ENCODE measurements at regions not wholly inside any gene's neighbourhood (a gene's known extent, or its start where the extent isn't known, plus 50 kb on each side); places are given as distances from the start of the nearest gene placed in this dataset.

GRCh38 chr22:26811647-26811992 is 154.2 kb downstream of the MIAT start:
- intact Hi-C loops (cut with DNase I; ENCODE audit: low total_unique reads) = no loop called here
- DNase-seq = no peak
- no peak for TF ChIP-seq POLR2A (IDR thresholded peaks at IDR 0.05)
- TF ChIP-seq CTCF (IDR thresholded peaks at IDR 0.05 in 4 of 5, conservative IDR thresholded peaks at IDR 0.05 in 1 of 5) = no peak
- H3K9me3 ChIP-seq = no peaks in the 10 kb centered on the region
- H3K27ac ChIP-seq = no peak overlapping the region
- no peaks in the 10 kb centered on the region for H3K4me1 ChIP-seq
- no peak overlapping the region for H3K4me3 ChIP-seq
- in situ Hi-C loops (cut with MboI; ENCODE audit: low sequenced_read_pairs in 4 of 4) = no loop called here
- no peak for ATAC-seq
- H3K27me3 ChIP-seq = no peaks in the 10 kb centered on the region
- no peaks in the 10 kb centered on the region for H3K36me3 ChIP-seq

- Histone ChIP-seq H3K27me3 (no peaks in the 10 kb centered on the region), H3K36me3 (no peaks in the 10 kb centered on the region), H3K9me3 (no peaks in the 10 kb centered on the region), H3K27ac (no peak overlapping the region), H3K4me1 (no peaks in the 10 kb centered on the region), H3K4me3 (no peak overlapping the region)
- in situ Hi-C loops (cut with MboI; ENCODE audit: low sequenced_read_pairs in 4 of 4) = no loop called here
- no peak for ATAC-seq
- TF ChIP-seq POLR2A (IDR thresholded peaks at IDR 0.05) (no peak), CTCF (IDR thresholded peaks at IDR 0.05 in 4 of 5, conservative IDR thresholded peaks at IDR 0.05 in 1 of 5) (no peak)
- no peak for DNase-seq
- intact Hi-C loops (cut with DNase I; ENCODE audit: low total_unique reads) = no loop called here
Measured at GRCh38 chr22:26812731-26813130, 155.3 kb downstream of the MIAT start.

- no peaks in the 10 kb centered on the region for H3K9me3 ChIP-seq
- TF ChIP-seq POLR2A (IDR thresholded peaks at IDR 0.05) = no peak
- no peak for TF ChIP-seq CTCF (IDR thresholded peaks at IDR 0.05 in 4 of 5, conservative IDR thresholded peaks at IDR 0.05 in 1 of 5)
- H3K27ac ChIP-seq = no peak overlapping the region
- in situ Hi-C loops (cut with MboI; ENCODE audit: low sequenced_read_pairs in 4 of 4) (no loop called here), intact Hi-C loops (cut with DNase I; ENCODE audit: low total_unique reads) (no loop called here)
- DNase-seq (no peak), ATAC-seq (no peak)
- H3K4me3 ChIP-seq = no peak overlapping the region
- H3K27me3 ChIP-seq = no peaks in the 10 kb centered on the region
- H3K4me1 ChIP-seq = no peaks in the 10 kb centered on the region
- no peaks in the 10 kb centered on the region for H3K36me3 ChIP-seq
Measured at GRCh38 chr22:26816726-26817125, 159.3 kb downstream of the MIAT start.

- in situ Hi-C loops (cut with MboI; ENCODE audit: low sequenced_read_pairs in 4 of 4) (no loop called here), intact Hi-C loops (cut with DNase I; ENCODE audit: low total_unique reads) (no loop called here)
- ATAC-seq = no peak
- TF ChIP-seq CTCF (IDR thresholded peaks at IDR 0.05 in 4 of 5, conservative IDR thresholded peaks at IDR 0.05 in 1 of 5) = no peak
- TF ChIP-seq POLR2A (IDR thresholded peaks at IDR 0.05) = no peak
- H3K4me1 ChIP-seq = no peaks in the 10 kb centered on the region
- H3K27me3 ChIP-seq = no peaks in the 10 kb centered on the region
- no peaks in the 10 kb centered on the region for H3K9me3 ChIP-seq
- H3K27ac ChIP-seq = no peak overlapping the region
- no peak overlapping the region for H3K4me3 ChIP-seq
- H3K36me3 ChIP-seq = no peaks in the 10 kb centered on the region
- no peak for DNase-seq
Measured at GRCh38 chr22:26817926-26818325, 160.5 kb downstream of the MIAT start.

- Histone ChIP-seq H3K4me1 (no peaks in the 10 kb centered on the region), H3K27ac (no peak overlapping the region), H3K9me3 (no peaks in the 10 kb centered on the region), H3K36me3 (no peaks in the 10 kb centered on the region), H3K27me3 (no peaks in the 10 kb centered on the region), H3K4me3 (no peak overlapping the region)
- in situ Hi-C loops (cut with MboI; ENCODE audit: low sequenced_read_pairs in 4 of 4) (no loop called here), intact Hi-C loops (cut with DNase I; ENCODE audit: low total_unique reads) (no loop called here)
- no peak for DNase-seq
- TF ChIP-seq CTCF (IDR thresholded peaks at IDR 0.05 in 4 of 5, conservative IDR thresholded peaks at IDR 0.05 in 1 of 5) (no peak), POLR2A (IDR thresholded peaks at IDR 0.05) (no peak)
- ATAC-seq = no peak
Measured at GRCh38 chr22:26821854-26822253, 164.5 kb downstream of the MIAT start.

Measured in gastrocnemius medialis (tissue), 4 donors.